ENCODE measurements at regions not wholly inside any gene's neighbourhood (a gene's known extent, or its start where the extent isn't known, plus 50 kb on each side); places are given as distances from the start of the nearest gene placed in this dataset.

DNA sequence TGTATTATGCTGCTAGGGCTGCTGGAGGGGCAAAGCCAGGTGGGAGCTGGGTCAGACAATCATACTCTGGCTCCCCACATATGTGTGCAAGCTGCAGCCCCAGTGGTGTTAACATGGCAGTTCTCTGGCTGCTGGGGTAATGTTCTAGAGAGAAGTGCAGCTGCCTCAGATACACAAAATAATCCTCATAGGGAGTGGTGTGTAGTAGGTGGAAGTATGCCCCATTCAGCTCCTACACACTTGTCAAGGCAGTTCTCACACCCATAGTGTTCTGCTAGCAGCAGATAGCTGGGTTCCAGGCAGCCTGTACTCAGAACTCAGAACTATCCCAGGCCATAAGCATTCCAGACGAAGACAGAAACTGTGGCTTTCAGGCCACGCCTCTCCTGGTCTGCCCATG is 87.9 kb upstream of the NT5C1B start:
- no peaks in the 10 kb centered on the region for H4K20me1 ChIP-seq (ENCODE audit: insufficient read depth, low read length)
- H3K9me1 ChIP-seq (ENCODE audit: insufficient read depth, low read length), result no peaks in the 10 kb centered on the region
- H2BK15ac ChIP-seq (ENCODE audit: low read depth, low read length), result no peak overlapping the region
- no peak overlapping the region for H2AK5ac ChIP-seq (ENCODE audit: low read depth, low read length)
- H2BK120ac ChIP-seq (ENCODE audit: low read depth, low read length), result no peak overlapping the region
- ATAC-seq (ENCODE audit: low read depth) (no peak), DNase-seq (no peak)
- H3K4me2 ChIP-seq (ENCODE audit: low read depth, low read length), result no peak overlapping the region
- dilution Hi-C loops (cut with HindIII; ENCODE audit: low sequenced_read_pairs, unreplicated experiment) (no loop called here), in situ Hi-C loops (cut with MboI; ENCODE audit: low sequenced_read_pairs) (no loop called here), intact Hi-C loops (cut with micrococcal nuclease) (no loop called here)
- H4K91ac ChIP-seq (ENCODE audit: insufficient read depth, low read depth, low read length), result no peak overlapping the region
- no peaks in the 10 kb centered on the region for H3K79me1 ChIP-seq (ENCODE audit: low read depth in 1 of 2, low read length in 2 of 2)
- CTCF ChIA-PET, result interaction anchor here (1.1 kb wide), 1 partner anchor 14 kb away, joined by 3 read pairs; no protein-coding TSS in a partner anchor
- H3K9ac ChIP-seq (ENCODE audit: low read depth, low read length), result no peak overlapping the region
- no peaks in the 10 kb centered on the region for H3K36me3 ChIP-seq (ENCODE audit: control insufficient read depth, insufficient read depth, low read length)
- BruUV-seq (replicated peaks), result no TSS peak
- no peak overlapping the region for H3K14ac ChIP-seq (replicated peaks; ENCODE audit: low read depth, low read length)
- no peak overlapping the region for H2BK20ac ChIP-seq (ENCODE audit: low read depth, low read length)
- no peak overlapping the region for H3K56ac ChIP-seq (ENCODE audit: extremely low read depth, insufficient read depth, low read length)
- H4K5ac ChIP-seq (ENCODE audit: low read depth, low read length), result no peak overlapping the region
- no peak for TF ChIP-seq BHLHE40 (IDR thresholded peaks at IDR 0.05; ENCODE audit: low read depth, low read length)
- TF ChIP-seq CHD1 (IDR thresholded peaks at IDR 0.05; ENCODE audit: low read depth, low read length), result no peak
- no peak for TF ChIP-seq MAFK (IDR thresholded peaks at IDR 0.05; ENCODE audit: low read depth, low read length)
- no peak for TF ChIP-seq SMC3 (IDR thresholded peaks at IDR 0.05; ENCODE audit: low read depth, low read length)
- no peak for TF ChIP-seq RCOR1 (IDR thresholded peaks at IDR 0.05; ENCODE audit: insufficient replicate concordance, low read length)
- no peak for TF ChIP-seq RFX5 (IDR thresholded peaks at IDR 0.05; ENCODE audit: low read depth, low read length)
- TF ChIP-seq, protein P1, sequence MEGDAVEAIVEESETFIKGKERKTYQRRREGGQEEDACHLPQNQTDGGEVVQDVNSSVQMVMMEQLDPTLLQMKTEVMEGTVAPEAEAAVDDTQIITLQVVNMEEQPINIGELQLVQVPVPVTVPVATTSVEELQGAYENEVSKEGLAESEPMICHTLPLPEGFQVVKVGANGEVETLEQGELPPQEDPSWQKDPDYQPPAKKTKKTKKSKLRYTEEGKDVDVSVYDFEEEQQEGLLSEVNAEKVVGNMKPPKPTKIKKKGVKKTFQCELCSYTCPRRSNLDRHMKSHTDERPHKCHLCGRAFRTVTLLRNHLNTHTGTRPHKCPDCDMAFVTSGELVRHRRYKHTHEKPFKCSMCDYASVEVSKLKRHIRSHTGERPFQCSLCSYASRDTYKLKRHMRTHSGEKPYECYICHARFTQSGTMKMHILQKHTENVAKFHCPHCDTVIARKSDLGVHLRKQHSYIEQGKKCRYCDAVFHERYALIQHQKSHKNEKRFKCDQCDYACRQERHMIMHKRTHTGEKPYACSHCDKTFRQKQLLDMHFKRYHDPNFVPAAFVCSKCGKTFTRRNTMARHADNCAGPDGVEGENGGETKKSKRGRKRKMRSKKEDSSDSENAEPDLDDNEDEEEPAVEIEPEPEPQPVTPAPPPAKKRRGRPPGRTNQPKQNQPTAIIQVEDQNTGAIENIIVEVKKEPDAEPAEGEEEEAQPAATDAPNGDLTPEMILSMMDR (conservative IDR thresholded peaks at IDR 0.05; ENCODE audit: low read depth, low read length), result no peak
- TF ChIP-seq MXI1 (IDR thresholded peaks at IDR 0.05; ENCODE audit: borderline replicate concordance, low read depth, low read length), result no peak
- TF ChIP-seq NFE2L2 (IDR thresholded peaks at IDR 0.05; ENCODE audit: low read depth, low read length), result no peak
- TF ChIP-seq, protein P2, sequence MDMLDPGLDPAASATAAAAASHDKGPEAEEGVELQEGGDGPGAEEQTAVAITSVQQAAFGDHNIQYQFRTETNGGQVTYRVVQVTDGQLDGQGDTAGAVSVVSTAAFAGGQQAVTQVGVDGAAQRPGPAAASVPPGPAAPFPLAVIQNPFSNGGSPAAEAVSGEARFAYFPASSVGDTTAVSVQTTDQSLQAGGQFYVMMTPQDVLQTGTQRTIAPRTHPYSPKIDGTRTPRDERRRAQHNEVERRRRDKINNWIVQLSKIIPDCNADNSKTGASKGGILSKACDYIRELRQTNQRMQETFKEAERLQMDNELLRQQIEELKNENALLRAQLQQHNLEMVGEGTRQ (IDR thresholded peaks at IDR 0.05; ENCODE audit: low read depth, low read length), result no peak
- no peak for TF ChIP-seq CEBPB (IDR thresholded peaks at IDR 0.05; ENCODE audit: low read depth, low read length)
- TF ChIP-seq RAD21 (IDR thresholded peaks at IDR 0.05; ENCODE audit: low read length), result no peak
- TF ChIP-seq, protein P3, sequence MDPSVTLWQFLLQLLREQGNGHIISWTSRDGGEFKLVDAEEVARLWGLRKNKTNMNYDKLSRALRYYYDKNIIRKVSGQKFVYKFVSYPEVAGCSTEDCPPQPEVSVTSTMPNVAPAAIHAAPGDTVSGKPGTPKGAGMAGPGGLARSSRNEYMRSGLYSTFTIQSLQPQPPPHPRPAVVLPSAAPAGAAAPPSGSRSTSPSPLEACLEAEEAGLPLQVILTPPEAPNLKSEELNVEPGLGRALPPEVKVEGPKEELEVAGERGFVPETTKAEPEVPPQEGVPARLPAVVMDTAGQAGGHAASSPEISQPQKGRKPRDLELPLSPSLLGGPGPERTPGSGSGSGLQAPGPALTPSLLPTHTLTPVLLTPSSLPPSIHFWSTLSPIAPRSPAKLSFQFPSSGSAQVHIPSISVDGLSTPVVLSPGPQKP (IDR thresholded peaks at IDR 0.05; ENCODE audit: borderline replicate concordance, low read depth, low read length), result no peak
- no peak for TF ChIP-seq FOS (IDR thresholded peaks at IDR 0.05; ENCODE audit: low read depth, low read length)
- TF ChIP-seq POLR2A (IDR thresholded peaks at IDR 0.05; ENCODE audit: low read depth, low read length), result no peak
- no peak for TF ChIP-seq MAZ (IDR thresholded peaks at IDR 0.05; ENCODE audit: borderline replicate concordance, low read depth, low read length)
- no peak overlapping the region for H2AFZ ChIP-seq (replicated peaks; ENCODE audit: low read length, poor library complexity)
- no peaks in the 10 kb centered on the region for H3K4me1 ChIP-seq (ENCODE audit: control insufficient read depth, insufficient read depth, low read length)
- no peak overlapping the region for H2BK5ac ChIP-seq (ENCODE audit: low read depth, low read length, poor library complexity, severe bottlenecking)
- no peak overlapping the region for H4K8ac ChIP-seq (ENCODE audit: low read depth in 2 of 2, low read length in 2 of 2)
- POLR2A ChIA-PET (ENCODE audit: unreplicated experiment), result no interaction called here
- H2AK9ac ChIP-seq (replicated peaks; ENCODE audit: low read depth, low read length, poor library complexity), result no peak overlapping the region
- no peak overlapping the region for H3K18ac ChIP-seq (ENCODE audit: low read depth, low read length)
- no peak overlapping the region for H3K4ac ChIP-seq (ENCODE audit: low read depth, low read length)
- H3K27me3 ChIP-seq (ENCODE audit: control insufficient read depth, insufficient read depth, low read length), result peaks cover 9% of the 10 kb centered on the region
- no peak overlapping the region for H3K27ac ChIP-seq (ENCODE audit: insufficient read depth, low read length)
- no peak overlapping the region for H3K23ac ChIP-seq (ENCODE audit: low read depth, low read length)
- no peak overlapping the region for H3K4me3 ChIP-seq (ENCODE audit: insufficient read depth, low read depth, low read length)
- 80% methylated on average over 2 of the region's 2 CpGs; no CpG with 5 or more reads in 1 of the 2 experiments for WGBS, 2 experiments (ENCODE audit: extremely low coverage in 2 of 2, insufficient read length in 1 of 2)
- peaks cover 3% of the 10 kb centered on the region for H3K9me3 ChIP-seq (ENCODE audit: control insufficient read depth, insufficient read depth, low read length)

Data from IMR-90 (cell line).